ENCODE measurements at regions not wholly inside any gene's neighbourhood (a gene's known extent, or its start where the extent isn't known, plus 50 kb on each side); places are given as distances from the start of the nearest gene placed in this dataset.

DNA sequence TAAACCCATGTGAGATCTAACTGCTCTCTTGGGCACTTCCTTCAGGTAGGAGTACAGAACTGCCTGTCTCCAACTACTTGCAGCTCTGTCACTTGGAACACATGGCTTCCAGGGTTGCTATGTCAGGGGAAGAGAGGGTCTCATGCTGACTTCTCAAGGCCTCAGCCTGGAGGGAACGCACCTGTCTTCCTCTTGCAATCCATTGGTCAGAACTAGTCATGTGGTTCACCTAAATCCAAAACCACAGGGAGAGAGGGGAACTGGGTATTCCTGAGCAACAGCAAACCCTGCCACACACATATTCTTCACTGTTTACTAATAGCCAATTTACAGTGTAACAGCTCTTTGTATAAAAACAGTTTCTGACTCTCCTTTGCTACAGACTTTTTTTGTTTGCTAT, 206.1 kb downstream of the KCNJ2 start:
- no peak for TF ChIP-seq EZH2phosphoT487 (IDR thresholded peaks at IDR 0.05; ENCODE audit: borderline replicate concordance)
- TF ChIP-seq, protein P1, sequence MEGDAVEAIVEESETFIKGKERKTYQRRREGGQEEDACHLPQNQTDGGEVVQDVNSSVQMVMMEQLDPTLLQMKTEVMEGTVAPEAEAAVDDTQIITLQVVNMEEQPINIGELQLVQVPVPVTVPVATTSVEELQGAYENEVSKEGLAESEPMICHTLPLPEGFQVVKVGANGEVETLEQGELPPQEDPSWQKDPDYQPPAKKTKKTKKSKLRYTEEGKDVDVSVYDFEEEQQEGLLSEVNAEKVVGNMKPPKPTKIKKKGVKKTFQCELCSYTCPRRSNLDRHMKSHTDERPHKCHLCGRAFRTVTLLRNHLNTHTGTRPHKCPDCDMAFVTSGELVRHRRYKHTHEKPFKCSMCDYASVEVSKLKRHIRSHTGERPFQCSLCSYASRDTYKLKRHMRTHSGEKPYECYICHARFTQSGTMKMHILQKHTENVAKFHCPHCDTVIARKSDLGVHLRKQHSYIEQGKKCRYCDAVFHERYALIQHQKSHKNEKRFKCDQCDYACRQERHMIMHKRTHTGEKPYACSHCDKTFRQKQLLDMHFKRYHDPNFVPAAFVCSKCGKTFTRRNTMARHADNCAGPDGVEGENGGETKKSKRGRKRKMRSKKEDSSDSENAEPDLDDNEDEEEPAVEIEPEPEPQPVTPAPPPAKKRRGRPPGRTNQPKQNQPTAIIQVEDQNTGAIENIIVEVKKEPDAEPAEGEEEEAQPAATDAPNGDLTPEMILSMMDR (conservative IDR thresholded peaks at IDR 0.05; ENCODE audit: low read length), result no peak

Measured in Loucy (cell line).